ENCODE measurements at regions not wholly inside any gene's neighbourhood (a gene's known extent, or its start where the extent isn't known, plus 50 kb on each side); places are given as distances from the start of the nearest gene placed in this dataset.

GRCh38 chr13:77480066-77480465 is 55.4 kb upstream of the SCEL start:
- H3K36me3 Mint-ChIP-seq (ENCODE audit: insufficient read depth in 2 of 2) = no peaks in the 10 kb centered on the region
- DNase-seq (no peak), ATAC-seq (replicated peaks in 1 of 2) (no peak)
- no peak overlapping the region for H3K27ac Mint-ChIP-seq
- no peak overlapping the region for H3K4me3 Mint-ChIP-seq
- H3K9me3 Mint-ChIP-seq = peaks cover 0 to 2% of the 10 kb centered on the region in 2 donors
- H3K4me1 Mint-ChIP-seq (ENCODE audit: low read depth) = peaks cover 6% of the 10 kb centered on the region
- no peaks in the 10 kb centered on the region for H3K27me3 Mint-ChIP-seq (ENCODE audit: low read depth)

- DNase-seq (no peak), ATAC-seq (replicated peaks in 1 of 2) (no peak)
- no peak overlapping the region for H3K4me3 Mint-ChIP-seq
- H3K27ac Mint-ChIP-seq = no peak overlapping the region
- H3K4me1 Mint-ChIP-seq (ENCODE audit: low read depth) = peaks cover 6% of the 10 kb centered on the region
- H3K9me3 Mint-ChIP-seq = peaks cover 0 to 4% of the 10 kb centered on the region in 2 donors
- H3K36me3 Mint-ChIP-seq (ENCODE audit: insufficient read depth in 2 of 2) = peaks cover 0 to 3% of the 10 kb centered on the region in 2 donors
- H3K27me3 Mint-ChIP-seq (ENCODE audit: low read depth) = no peaks in the 10 kb centered on the region
Measured at GRCh38 chr13:77479326-77479725, 56.2 kb upstream of the SCEL start.

GRCh38 chr13:77477299-77477848 is 58.1 kb upstream of the SCEL start:
- no peaks in the 10 kb centered on the region for H3K27me3 Mint-ChIP-seq (ENCODE audit: low read depth)
- H3K36me3 Mint-ChIP-seq (ENCODE audit: insufficient read depth in 2 of 2) = peaks cover 0 to 3% of the 10 kb centered on the region in 2 donors
- H3K4me1 Mint-ChIP-seq (ENCODE audit: low read depth) = peaks cover 6% of the 10 kb centered on the region
- H3K9me3 Mint-ChIP-seq = peaks cover 0 to 2% of the 10 kb centered on the region in 2 donors
- ATAC-seq (replicated peaks in 1 of 2) (peak; percentile 52 to 62), DNase-seq (peak in 1 of 2 donors; percentile 3)
- no peak overlapping the region for H3K27ac Mint-ChIP-seq
- H3K4me3 Mint-ChIP-seq = peak overlapping the region; percentile 82 to 96

- Mint-ChIP-seq H3K27me3 (ENCODE audit: low read depth) (no peaks in the 10 kb centered on the region), H3K4me3 (no peak overlapping the region), H3K4me1 (ENCODE audit: low read depth) (peaks cover 6% of the 10 kb centered on the region), H3K27ac (no peak overlapping the region), H3K9me3 (peaks cover 0 to 2% of the 10 kb centered on the region in 2 donors), H3K36me3 (ENCODE audit: insufficient read depth in 2 of 2) (peaks cover 0 to 3% of the 10 kb centered on the region in 2 donors)
- ATAC-seq (replicated peaks in 1 of 2) (no peak), DNase-seq (no peak)
Measured at GRCh38 chr13:77476456-77476855, 59.0 kb upstream of the SCEL start.

- no peak overlapping the region for H3K4me3 Mint-ChIP-seq
- peaks cover 6% of the 10 kb centered on the region for H3K4me1 Mint-ChIP-seq (ENCODE audit: low read depth)
- H3K36me3 Mint-ChIP-seq (ENCODE audit: insufficient read depth in 2 of 2) = peaks cover 0 to 3% of the 10 kb centered on the region in 2 donors
- no peaks in the 10 kb centered on the region for H3K27me3 Mint-ChIP-seq (ENCODE audit: low read depth)
- peaks cover 0 to 2% of the 10 kb centered on the region in 2 donors for H3K9me3 Mint-ChIP-seq
- no peak overlapping the region for H3K27ac Mint-ChIP-seq
- ATAC-seq (replicated peaks in 1 of 2) (no peak), DNase-seq (no peak)
Measured at GRCh38 chr13:77475345-77476084, 60.0 kb upstream of the SCEL start.

GRCh38 chr13:77470986-77471385 is 64.5 kb upstream of the SCEL start:
- peaks cover 0 to 2% of the 10 kb centered on the region in 2 donors for H3K9me3 Mint-ChIP-seq
- no peak overlapping the region for H3K27ac Mint-ChIP-seq
- DNase-seq (no peak), ATAC-seq (replicated peaks in 1 of 2) (no peak)
- H3K4me3 Mint-ChIP-seq = no peak overlapping the region
- peaks cover 6% of the 10 kb centered on the region for H3K27me3 Mint-ChIP-seq (ENCODE audit: low read depth)
- H3K4me1 Mint-ChIP-seq (ENCODE audit: low read depth) = no peaks in the 10 kb centered on the region
- peaks cover 0 to 3% of the 10 kb centered on the region in 2 donors for H3K36me3 Mint-ChIP-seq (ENCODE audit: insufficient read depth in 2 of 2)

GRCh38 chr13:77466753-77467422 is 68.6 kb upstream of the SCEL start:
- Mint-ChIP-seq H3K27ac (no peak overlapping the region), H3K9me3 (no peaks in the 10 kb centered on the region), H3K27me3 (ENCODE audit: low read depth) (peaks cover 6% of the 10 kb centered on the region), H3K4me3 (no peak overlapping the region), H3K36me3 (ENCODE audit: insufficient read depth in 2 of 2) (no peaks in the 10 kb centered on the region), H3K4me1 (ENCODE audit: low read depth) (no peaks in the 10 kb centered on the region)
- ATAC-seq (replicated peaks in 1 of 2) (no peak), DNase-seq (no peak)

GRCh38 chr13:77465603-77466195 is 69.8 kb upstream of the SCEL start:
- ATAC-seq (replicated peaks in 1 of 2) = no peak
- no peak for DNase-seq
- H3K36me3 Mint-ChIP-seq (ENCODE audit: insufficient read depth in 2 of 2) = no peaks in the 10 kb centered on the region
- no peaks in the 10 kb centered on the region for H3K9me3 Mint-ChIP-seq
- peaks cover 6% of the 10 kb centered on the region for H3K27me3 Mint-ChIP-seq (ENCODE audit: low read depth)
- no peaks in the 10 kb centered on the region for H3K4me1 Mint-ChIP-seq (ENCODE audit: low read depth)
- H3K27ac Mint-ChIP-seq = no peak overlapping the region
- H3K4me3 Mint-ChIP-seq = no peak overlapping the region

GRCh38 chr13:77460195-77460594 is 75.3 kb upstream of the SCEL start:
- DNase-seq (no peak), ATAC-seq (replicated peaks in 1 of 2) (no peak)
- no peaks in the 10 kb centered on the region for H3K9me3 Mint-ChIP-seq
- H3K27ac Mint-ChIP-seq = no peak overlapping the region
- no peaks in the 10 kb centered on the region for H3K36me3 Mint-ChIP-seq (ENCODE audit: insufficient read depth in 2 of 2)
- H3K27me3 Mint-ChIP-seq (ENCODE audit: low read depth) = peaks cover 6% of the 10 kb centered on the region
- H3K4me3 Mint-ChIP-seq = no peak overlapping the region
- H3K4me1 Mint-ChIP-seq (ENCODE audit: low read depth) = no peaks in the 10 kb centered on the region

- Mint-ChIP-seq H3K4me3 (no peak overlapping the region), H3K4me1 (ENCODE audit: low read depth) (no peaks in the 10 kb centered on the region), H3K27ac (no peak overlapping the region), H3K9me3 (no peaks in the 10 kb centered on the region), H3K27me3 (ENCODE audit: low read depth) (peaks cover 6% of the 10 kb centered on the region), H3K36me3 (ENCODE audit: insufficient read depth in 2 of 2) (no peaks in the 10 kb centered on the region)
- ATAC-seq (replicated peaks in 1 of 2) (no peak), DNase-seq (no peak)
Measured at GRCh38 chr13:77459592-77459991, 75.9 kb upstream of the SCEL start.

GRCh38 chr13:77458736-77459135 is 76.8 kb upstream of the SCEL start:
- ATAC-seq (replicated peaks in 1 of 2) (no peak), DNase-seq (no peak)
- Mint-ChIP-seq H3K36me3 (ENCODE audit: insufficient read depth in 2 of 2) (no peaks in the 10 kb centered on the region), H3K4me3 (no peak overlapping the region), H3K9me3 (no peaks in the 10 kb centered on the region), H3K4me1 (ENCODE audit: low read depth) (no peaks in the 10 kb centered on the region), H3K27ac (no peak overlapping the region), H3K27me3 (ENCODE audit: low read depth) (peaks cover 6% of the 10 kb centered on the region)

GRCh38 chr13:77457966-77458365 is 77.5 kb upstream of the SCEL start:
- Mint-ChIP-seq H3K9me3 (no peaks in the 10 kb centered on the region), H3K27me3 (ENCODE audit: low read depth) (peaks cover 6% of the 10 kb centered on the region), H3K4me3 (no peak overlapping the region), H3K4me1 (ENCODE audit: low read depth) (no peaks in the 10 kb centered on the region), H3K27ac (no peak overlapping the region), H3K36me3 (ENCODE audit: insufficient read depth in 2 of 2) (no peaks in the 10 kb centered on the region)
- DNase-seq = no peak
- ATAC-seq (replicated peaks in 1 of 2) = no peak

- H3K9me3 Mint-ChIP-seq = no peaks in the 10 kb centered on the region
- no peak overlapping the region for H3K27ac Mint-ChIP-seq
- H3K36me3 Mint-ChIP-seq (ENCODE audit: insufficient read depth in 2 of 2) = no peaks in the 10 kb centered on the region
- no peak for ATAC-seq (replicated peaks in 1 of 2)
- no peaks in the 10 kb centered on the region for H3K4me1 Mint-ChIP-seq (ENCODE audit: low read depth)
- H3K27me3 Mint-ChIP-seq (ENCODE audit: low read depth) = peaks cover 6% of the 10 kb centered on the region
- DNase-seq = no peak
- no peak overlapping the region for H3K4me3 Mint-ChIP-seq
Measured at GRCh38 chr13:77456271-77456670, 79.2 kb upstream of the SCEL start.

Measured in activated T-cell treated with anti-CD3 and anti-CD28 coated beads, Interleukin-2, amount 50 U/mL, for 72 hours (primary cell).